HCT116 (cell line): ENCODE measurements at regions not wholly inside any gene's neighbourhood (a gene's known extent, or its start where the extent isn't known, plus 50 kb on each side); places are given as distances from the start of the nearest gene placed in this dataset.

Source experiments
- ATAC-seq: fragments of 200-7000 bp; cut with Tn5 transposase; 2 replicates; pipeline ENCODE4 v1.9.1; 2020; ENCODE audit warnings: mild to moderate bottlenecking, moderate library complexity
- BruUV-seq: library from RNA; stranded (reverse); fragments of 400-500 nt; replicated peaks from 2 replicates; lab custom pipeline; 2021; lab: Mats Ljungman, UMichigan
- CTCF ChIA-PET: fragments of 300-600 bp; sonication (Branson Sonifier 250); formaldehyde crosslinking; loops from one replicate; lab custom pipeline; 2021; ENCODE audit warnings: antibody characterized with exemption; lab: Charles Lee
- POLR2A ChIA-PET: fragments of 300-600, 350-600 bp; sonication (Branson Sonifier 250); formaldehyde crosslinking; loops from one replicate; lab custom pipeline; 2021; ENCODE audit warnings: antibody characterized with exemption; lab: Charles Lee
- RAD21 ChIA-PET, 2 experiments: fragments of 300-600 bp; sonication (Branson Sonifier 250); formaldehyde crosslinking; loops; one replicate each; lab custom pipeline; 2023; ENCODE audit warnings: low total read pairs in 2 of 2; ENCODE audit not compliant: uncharacterized antibody in 2 of 2, unreplicated experiment in 2 of 2, low non-redundant PET in 1 of 2; lab: Charles Lee
- DNase-seq: peaks from one replicate; pipeline ENCODE4 v3.0.0-alpha.2; 2010; ENCODE audit warnings: low read depth, low spot score
- H2AFZ ChIP-seq: fragments of 200-600 bp; shearing (Covaris generic), sonication (generic); 2 replicates; pipeline ENCODE4 v1.6.1; 2017; ENCODE audit warnings: low read depth, mixed run types, mixed read lengths, antibody characterized with exemption, low read length; ENCODE audit not compliant: poor library complexity, severe bottlenecking
- H3K27ac ChIP-seq: 2 replicates; pipeline ENCODE4 v1.5.1; 2012; ENCODE audit warnings: low read depth, low read length
- H3K27me3 ChIP-seq: fragments of 200-600 bp; sonication (generic); 2 replicates; pipeline ENCODE4 v1.6.1; 2016; ENCODE audit warnings: mixed run types, low read length, mixed read lengths; ENCODE audit not compliant: insufficient read depth
- H3K36me3 ChIP-seq, 2 experiments: fragments of 200-500 bp in 1 of 2; fragments of 200-600 bp in 1 of 2; sonication (Bioruptor generic) in 1 of 2; sonication (generic) in 1 of 2; 2 replicates each; pipeline versions ENCODE4 v1.5.1 to v1.6.1; 2014 to 2016; ENCODE audit warnings: low read length in 2 of 2, inconsistent platforms in 1 of 2, mixed read lengths in 1 of 2, mixed run types in 1 of 2; ENCODE audit not compliant: insufficient read depth in 2 of 2, control insufficient read depth in 1 of 2
- H3K4me1 ChIP-seq, 2 experiments: fragments of 200-600 bp in 1 of 2; sonication (generic) in 1 of 2; 2 replicates each; pipeline versions ENCODE4 v1.5.1 to v1.6.1; 2012 to 2017; ENCODE audit warnings: low read length in 2 of 2, inconsistent platforms in 1 of 2, mild to moderate bottlenecking in 1 of 2, mixed read lengths in 1 of 2, mixed run types in 1 of 2, moderate library complexity in 1 of 2; ENCODE audit not compliant: insufficient read depth in 2 of 2, control insufficient read depth in 1 of 2
- H3K4me2 ChIP-seq: fragments of 200-600 bp; sonication (generic); 2 replicates; pipeline ENCODE4 v1.6.1; 2017; ENCODE audit warnings: mixed run types, low read length, mixed read lengths
- H3K4me3 ChIP-seq, 2 experiments: fragments of 200-600 bp in 1 of 2; sonication (generic) in 1 of 2; replicated peaks in 1 of 2; 2 replicates each; pipeline ENCODE4 v1.5.1; 2011 to 2016; ENCODE audit warnings: low read length in 2 of 2, control low read depth in 1 of 2, low read depth in 1 of 2, mild to moderate bottlenecking in 1 of 2, mixed read lengths in 1 of 2, mixed run types in 1 of 2
- H3K79me2 ChIP-seq: fragments of 200-600 bp; sonication (generic); 2 replicates; pipeline ENCODE4 v1.6.1; 2017; ENCODE audit warnings: mild to moderate bottlenecking, mixed run types, low read length, moderate library complexity, mixed read lengths; ENCODE audit not compliant: insufficient read depth
- H3K9ac ChIP-seq: fragments of 200-600 bp; sonication (generic); 2 replicates; pipeline ENCODE4 v1.6.1; 2016; ENCODE audit warnings: low read length, mixed read lengths
- H3K9me2 ChIP-seq: fragments of 200-600 bp; sonication (generic), shearing (Covaris generic); 2 replicates; pipeline ENCODE4 v1.6.1; 2017; ENCODE audit warnings: mixed run types, mild to moderate bottlenecking, moderate library complexity; ENCODE audit not compliant: insufficient read depth
- H3K9me3 ChIP-seq, 2 experiments: fragments of 200-500 bp in 1 of 2; fragments of 200-600 bp in 1 of 2; sonication (Bioruptor generic) in 1 of 2; sonication (generic) in 1 of 2; 2 replicates each; pipeline ENCODE4 v1.6.1; 2014 to 2017; ENCODE audit warnings: low read length in 2 of 2, mixed read lengths in 2 of 2, inconsistent platforms in 1 of 2, low read depth in 1 of 2, mild to moderate bottlenecking in 1 of 2, mixed run types in 1 of 2, moderate library complexity in 1 of 2; ENCODE audit not compliant: control insufficient read depth in 1 of 2, insufficient read depth in 1 of 2
- H4K20me1 ChIP-seq: fragments of 200-600 bp; sonication (generic), shearing (Covaris generic); 2 replicates; pipeline ENCODE4 v1.6.1; 2017; ENCODE audit warnings: mixed run types, mild to moderate bottlenecking, moderate library complexity; ENCODE audit not compliant: insufficient read depth
- CEBPB ChIP-seq: IDR thresholded peaks from 2 replicates; pipeline ENCODE4 v1.6.1; 2012; ENCODE audit warnings: low read depth
- CTCF ChIP-seq, 3 experiments: fragments of 200-600 bp in 1 of 3; sonication (generic) in 1 of 3; IDR thresholded peaks in 2 of 3; conservative IDR thresholded peaks in 1 of 3; 2 replicates each; pipeline ENCODE4 v1.5.1; 2012 to 2017; ENCODE audit warnings: low read depth in 2 of 3, low read length in 2 of 3, antibody characterized with exemption in 1 of 3, borderline replicate concordance in 1 of 3, control low read depth in 1 of 3, mild to moderate bottlenecking in 1 of 3, mixed read lengths in 1 of 3, mixed run types in 1 of 3, moderate library complexity in 1 of 3; ENCODE audit not compliant: insufficient read depth in 1 of 3
- EGR1 ChIP-seq: IDR thresholded peaks from 2 replicates; pipeline ENCODE4 v1.6.1; 2012; ENCODE audit warnings: low read depth
- ELF1 ChIP-seq: IDR thresholded peaks from 2 replicates; pipeline ENCODE4 v1.6.1; 2012; ENCODE audit warnings: low read depth, borderline replicate concordance
- EZH2phosphoT487 ChIP-seq: fragments of 200-600 bp; IDR thresholded peaks from 2 replicates; pipeline ENCODE4 v1.6.1; 2018; ENCODE audit warnings: antibody characterized with exemption, borderline replicate concordance
- FOSL1 ChIP-seq: IDR thresholded peaks from 2 replicates; pipeline ENCODE4 v1.6.1; 2012; ENCODE audit warnings: low read depth
- JUND ChIP-seq: IDR thresholded peaks from 2 replicates; pipeline ENCODE4 v1.6.1; 2012
- POLR2A ChIP-seq: IDR thresholded peaks from 2 replicates; pipeline ENCODE4 v1.7.0; 2011; ENCODE audit warnings: borderline replicate concordance; ENCODE audit not compliant: insufficient read depth, insufficient read length; ENCODE audit errors: extremely low read depth
- SIN3A ChIP-seq: IDR thresholded peaks from 2 replicates; pipeline ENCODE4 v1.6.1; 2012; ENCODE audit warnings: low read depth
- SP1 ChIP-seq: IDR thresholded peaks from 2 replicates; pipeline ENCODE4 v1.6.1; 2012; ENCODE audit warnings: low read depth
- SRF ChIP-seq: IDR thresholded peaks from 2 replicates; pipeline ENCODE4 v1.6.1; 2012; ENCODE audit warnings: low read depth
- TCF7L2 ChIP-seq: IDR thresholded peaks from 2 replicates; pipeline ENCODE4 v1.7.0; 2011; ENCODE audit warnings: borderline replicate concordance, inconsistent platforms; ENCODE audit not compliant: insufficient read depth, insufficient read length; ENCODE audit errors: extremely low read depth
- YY1 ChIP-seq: IDR thresholded peaks from 2 replicates; pipeline ENCODE4 v1.6.1; 2011; ENCODE audit warnings: low read length, low read depth, moderate library complexity, mild to moderate bottlenecking; ENCODE audit not compliant: insufficient replicate concordance; ENCODE audit errors: extremely low read depth
- ZFX ChIP-seq: fragments of 450-650 bp; IDR thresholded peaks from 2 replicates; pipeline ENCODE4 v1.6.1; 2017
- ZNF274 ChIP-seq: fragments of 200-500 bp; sonication (Bioruptor generic); IDR thresholded peaks from 2 replicates; pipeline ENCODE4 v1.6.1; 2014; ENCODE audit warnings: mild to moderate bottlenecking, low read depth, low read length, inconsistent platforms
- intact Hi-C: fragments of 100-400 bp; cut with micrococcal nuclease; formaldehyde crosslinking; loops from 2 replicates; pipeline ENCODE4 v1.10.0; 2022
- TF ChIP-seq, protein P1 (sequence below): IDR thresholded peaks from 2 replicates; pipeline ENCODE4 v1.6.1; 2012
- TF ChIP-seq, protein P2 (sequence below): IDR thresholded peaks from 2 replicates; pipeline ENCODE4 v1.6.1; 2012

DNA sequence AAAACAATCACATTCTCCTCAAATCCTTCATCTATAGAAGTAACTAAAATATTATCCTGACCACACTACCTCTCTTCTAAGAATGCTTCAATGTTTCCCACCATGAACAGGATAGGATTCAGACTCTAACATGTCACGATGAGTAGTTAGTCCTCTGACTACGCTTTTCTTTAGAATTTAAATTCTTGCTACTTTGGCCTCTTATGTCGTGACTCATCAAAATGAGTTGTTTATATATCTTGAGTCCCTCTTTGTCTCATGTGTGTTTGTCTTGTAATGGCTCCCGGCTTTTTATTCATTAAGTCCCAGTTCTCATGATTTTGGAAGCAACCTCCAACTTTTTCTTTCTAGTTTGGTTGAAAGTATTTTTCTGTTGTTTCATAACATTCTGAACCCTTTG, 1289.2 kb downstream of the DSC3 start:
- no peak overlapping the region for H3K4me3 ChIP-seq
- no peak for ATAC-seq

More for the DNA sequence above, 1289.2 kb downstream of the DSC3 start:
- intact Hi-C loops = no loop called here
- H3K79me2 ChIP-seq = no peaks in the 10 kb centered on the region
- H3K27ac ChIP-seq = no peak overlapping the region
- no peaks in the 10 kb centered on the region for H3K27me3 ChIP-seq
- H3K36me3 ChIP-seq = no peaks in the 10 kb centered on the region; a peak in 1 of 4 replicates
- RAD21 ChIA-PET = no interaction called here
- H3K9me3 ChIP-seq = no peaks in the 10 kb centered on the region
- no peaks in the 10 kb centered on the region for H3K4me1 ChIP-seq
- no peaks in the 10 kb centered on the region for H3K9me2 ChIP-seq
- no peak overlapping the region for H3K9ac ChIP-seq
- no peak for TF ChIP-seq ELF1
- TF ChIP-seq JUND = no peak
- no peak for TF ChIP-seq TCF7L2
- TF ChIP-seq SP1 = no peak
- TF ChIP-seq CEBPB = no peak
- no peak for TF ChIP-seq CTCF (IDR thresholded peaks at IDR 0.05 in 2 of 3, conservative IDR thresholded peaks at IDR 0.05 in 1 of 3; ENCODE audit: borderline replicate concordance in 1 of 3, insufficient read depth in 1 of 3, low read depth in 2 of 3, low read length in 2 of 3)
- TF ChIP-seq, protein P1, sequence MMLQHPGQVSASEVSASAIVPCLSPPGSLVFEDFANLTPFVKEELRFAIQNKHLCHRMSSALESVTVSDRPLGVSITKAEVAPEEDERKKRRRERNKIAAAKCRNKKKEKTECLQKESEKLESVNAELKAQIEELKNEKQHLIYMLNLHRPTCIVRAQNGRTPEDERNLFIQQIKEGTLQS = no peak
- no peak for TF ChIP-seq YY1
- no peak for TF ChIP-seq SRF
- TF ChIP-seq POLR2A = no peak
- TF ChIP-seq FOSL1 = no peak
- TF ChIP-seq SIN3A = no peak
- no peak for TF ChIP-seq ZNF274
- TF ChIP-seq EGR1 = no peak
- no peak for TF ChIP-seq EZH2phosphoT487
- no peak for TF ChIP-seq ZFX
- TF ChIP-seq, protein P2, sequence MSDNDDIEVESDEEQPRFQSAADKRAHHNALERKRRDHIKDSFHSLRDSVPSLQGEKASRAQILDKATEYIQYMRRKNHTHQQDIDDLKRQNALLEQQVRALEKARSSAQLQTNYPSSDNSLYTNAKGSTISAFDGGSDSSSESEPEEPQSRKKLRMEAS = no peak
- DNase-seq = no peak
- H2AFZ ChIP-seq = no peak overlapping the region
- POLR2A ChIA-PET = no interaction called here
- H3K4me2 ChIP-seq = no peak overlapping the region
- CTCF ChIA-PET = no interaction called here
- BruUV-seq = no TSS peak
- H4K20me1 ChIP-seq = no peaks in the 10 kb centered on the region
